ENCODE measurements at regions not wholly inside any gene's neighbourhood (a gene's known extent, or its start where the extent isn't known, plus 50 kb on each side); places are given as distances from the start of the nearest gene placed in this dataset.
"Not testable (repeated sequence)": the region's sequence is repeated elsewhere in the genome, so short reads cannot be mapped to it uniquely, and the experiment has no call there.

DNA sequence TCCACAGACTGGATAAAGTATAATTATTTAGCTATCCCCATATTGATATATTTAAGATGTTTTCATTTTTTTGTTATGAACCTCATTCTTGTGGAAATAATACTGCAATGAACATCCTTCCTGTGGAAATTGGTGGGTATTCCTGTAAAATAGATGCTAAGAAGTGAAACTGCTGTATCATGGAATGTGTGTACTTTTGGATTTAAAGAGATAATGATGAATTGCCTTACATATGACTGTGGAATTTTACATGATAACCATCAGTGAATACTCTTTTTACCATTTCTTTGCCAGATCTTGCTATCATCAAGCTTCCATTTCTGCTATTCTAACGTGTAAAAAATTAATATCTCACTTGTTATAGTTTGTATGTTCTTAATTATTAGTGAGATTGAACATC is 847.9 kb downstream of the EFNA5 start:
- intact Hi-C loops (cut with micrococcal nuclease): no loop called here
- CTCF ChIA-PET: no interaction called here

DNA sequence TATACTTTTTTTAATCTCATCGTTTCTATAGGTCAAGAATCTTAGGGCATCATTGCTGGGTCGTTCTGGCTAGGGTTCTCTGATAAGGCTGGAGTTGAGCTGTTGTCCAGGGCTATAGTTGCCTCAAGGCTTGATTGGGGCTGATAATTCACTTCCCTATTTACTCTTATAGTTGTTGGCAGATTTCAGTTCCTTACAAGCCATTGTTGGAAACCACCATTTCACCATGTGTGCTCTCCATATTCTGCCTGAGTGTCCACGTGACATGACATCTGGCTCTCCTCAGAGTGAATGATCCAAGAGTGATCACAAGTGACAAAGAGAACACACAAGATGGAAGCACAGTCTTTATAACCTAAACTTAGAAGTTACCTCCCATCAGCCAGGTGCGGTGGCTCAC is 852.2 kb downstream of the EFNA5 start:
- Mint-ChIP-seq H3K27ac (no peak overlapping the region), H3K27me3 (no peaks in the 10 kb centered on the region), H3K4me1 (ENCODE audit: low read depth) (no peaks in the 10 kb centered on the region), H3K9me3 (peaks cover 2% of the 10 kb centered on the region), H3K36me3 (no peaks in the 10 kb centered on the region), H3K4me3 (no peak overlapping the region)
- ChIA-PET POLR2A (no interaction called here), CTCF (no interaction called here)
- intact Hi-C loops (cut with micrococcal nuclease): no loop called here
- DNase-seq: no peak

More for the DNA sequence above, 847.9 kb downstream of the EFNA5 start:
- Mint-ChIP-seq H3K36me3 (no peaks in the 10 kb centered on the region), H3K9me3 (no peaks in the 10 kb centered on the region), H3K27ac (no peak overlapping the region), H3K27me3 (no peaks in the 10 kb centered on the region), H3K4me1 (ENCODE audit: low read depth) (no peaks in the 10 kb centered on the region), H3K4me3 (no peak overlapping the region)
- DNase-seq: no peak
- POLR2A ChIA-PET: no interaction called here

DNA sequence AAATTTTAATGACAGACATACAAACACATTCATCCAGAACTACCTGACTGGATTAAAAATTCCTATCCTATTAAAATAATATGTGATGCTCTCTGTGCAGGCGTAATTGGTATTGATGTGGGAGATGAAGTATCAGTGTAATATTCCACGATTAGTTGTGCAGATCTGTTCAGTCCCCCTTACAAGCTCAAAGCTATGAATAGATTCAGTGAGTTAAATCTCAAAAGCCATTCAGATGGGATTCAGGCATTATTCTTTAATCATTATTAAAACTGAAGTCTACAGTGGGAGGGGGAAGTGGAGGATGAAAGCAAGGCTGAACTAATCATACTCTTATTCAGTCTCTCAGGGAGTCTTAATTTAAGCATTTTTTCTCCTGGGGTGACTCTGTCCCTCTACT is 855.8 kb downstream of the EFNA5 start:
- CTCF ChIA-PET: no interaction called here
- Mint-ChIP-seq H3K4me3 (no peak overlapping the region), H3K27me3 (no peaks in the 10 kb centered on the region), H3K27ac (no peak overlapping the region), H3K36me3 (no peaks in the 10 kb centered on the region), H3K4me1 (ENCODE audit: low read depth) (no peaks in the 10 kb centered on the region), H3K9me3 (peaks cover 2% of the 10 kb centered on the region)
- intact Hi-C loops (cut with micrococcal nuclease): no loop called here
- POLR2A ChIA-PET: no interaction called here
- DNase-seq: no peak

DNA sequence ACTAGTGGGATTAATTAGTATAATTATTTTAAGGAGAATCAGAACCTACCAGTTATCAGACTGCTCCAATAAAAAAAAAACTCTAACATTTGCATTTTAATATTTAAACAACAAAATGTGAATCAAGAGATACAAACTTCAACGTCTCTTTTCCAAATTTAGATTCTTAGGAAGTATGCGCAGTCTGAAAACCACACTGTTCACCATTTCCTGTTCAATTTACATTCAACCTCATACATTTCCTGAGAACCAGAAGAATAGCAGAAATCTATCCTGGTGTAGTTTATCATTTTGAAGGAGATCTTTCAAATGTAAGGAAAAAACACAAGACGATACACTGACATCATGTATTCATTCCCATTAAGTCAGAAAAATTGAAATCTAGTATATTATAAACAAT is 869.2 kb downstream of the EFNA5 start:
- POLR2A ChIA-PET: no interaction called here
- CTCF ChIA-PET: no interaction called here
- Mint-ChIP-seq H3K9me3 (peaks cover 2% of the 10 kb centered on the region), H3K36me3 (no peaks in the 10 kb centered on the region), H3K4me1 (ENCODE audit: low read depth) (no peaks in the 10 kb centered on the region), H3K27ac (no peak overlapping the region), H3K27me3 (no peaks in the 10 kb centered on the region), H3K4me3 (no peak overlapping the region)
- intact Hi-C loops (cut with micrococcal nuclease): no loop called here
- DNase-seq: no peak

DNA sequence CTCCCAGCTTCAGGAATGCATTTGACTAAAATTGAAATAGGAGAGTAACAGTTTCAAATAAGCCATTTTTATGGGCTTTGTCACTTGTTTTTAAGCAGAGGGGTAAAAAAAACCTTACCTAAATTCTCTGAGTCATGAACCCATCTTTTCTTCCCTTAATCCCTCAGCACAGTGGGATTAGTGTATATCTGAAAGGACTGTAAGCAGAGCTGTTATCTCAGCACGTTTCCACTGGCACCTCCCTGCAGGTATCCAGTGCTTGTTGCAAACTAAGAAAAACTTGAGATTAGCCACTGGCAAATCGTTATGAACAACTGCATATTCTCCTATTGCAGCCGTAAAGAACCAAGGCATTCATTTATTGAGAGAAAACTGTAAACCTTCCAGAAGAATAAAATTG is 872.7 kb downstream of the EFNA5 start:
- no peaks in the 10 kb centered on the region for H3K27me3 Mint-ChIP-seq
- H3K9me3 Mint-ChIP-seq: peaks cover 2% of the 10 kb centered on the region
- ChIA-PET CTCF (no interaction called here), POLR2A (interaction anchor here (0.7 kb wide), 1 partner anchor 11 kb away, joined by 3 read pairs; no protein-coding TSS in a partner anchor)
- no peaks in the 10 kb centered on the region for H3K36me3 Mint-ChIP-seq
- H3K4me1 Mint-ChIP-seq (ENCODE audit: low read depth): no peaks in the 10 kb centered on the region
- no peak overlapping the region for H3K4me3 Mint-ChIP-seq
- DNase-seq: no peak
- intact Hi-C loops (cut with micrococcal nuclease): no loop called here
- H3K27ac Mint-ChIP-seq: no peak overlapping the region

DNA sequence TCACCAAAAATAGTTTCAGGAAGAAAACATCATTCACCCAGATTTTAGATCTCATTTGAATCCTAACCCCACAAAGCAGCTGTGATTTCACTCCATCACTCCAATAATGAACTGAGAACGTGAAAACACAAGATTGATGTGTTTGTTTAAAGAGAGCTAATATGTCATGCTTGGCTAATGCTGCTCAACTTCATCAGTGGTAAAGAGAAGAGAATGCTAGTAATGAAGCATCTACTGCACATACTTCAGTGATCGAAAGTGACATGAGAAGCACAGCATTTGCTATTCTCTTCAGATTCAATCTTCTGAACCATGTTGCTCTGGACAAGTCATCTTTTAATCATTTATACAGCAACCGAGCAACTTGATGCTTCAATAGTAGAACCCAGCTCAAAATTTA is 874.7 kb downstream of the EFNA5 start:
- Mint-ChIP-seq H3K9me3 (peaks cover 4% of the 10 kb centered on the region), H3K27ac (no peak overlapping the region), H3K27me3 (no peaks in the 10 kb centered on the region), H3K4me3 (no peak overlapping the region), H3K36me3 (no peaks in the 10 kb centered on the region), H3K4me1 (ENCODE audit: low read depth) (no peaks in the 10 kb centered on the region)
- POLR2A ChIA-PET: no interaction called here
- DNase-seq: no peak
- intact Hi-C loops (cut with micrococcal nuclease): no loop called here
- CTCF ChIA-PET: no interaction called here

DNA sequence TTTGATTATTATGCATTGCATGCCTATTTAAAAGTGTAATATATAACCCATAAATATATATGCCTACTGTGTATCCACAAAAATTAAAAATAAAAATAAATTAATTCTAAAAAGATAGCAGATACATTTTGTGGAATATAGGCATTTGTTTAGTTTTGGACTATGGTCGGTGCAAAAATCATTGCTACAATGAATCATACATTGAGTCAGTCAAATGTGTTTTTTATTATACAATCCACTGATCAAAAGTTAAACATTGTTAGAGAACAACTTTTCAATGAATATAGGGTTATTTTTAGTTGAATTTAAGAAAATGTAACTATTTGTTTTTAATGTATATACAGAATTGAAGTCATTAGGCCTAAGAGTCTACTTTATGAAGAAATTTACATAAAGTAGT is 885.9 kb downstream of the EFNA5 start:
- ChIA-PET POLR2A (no interaction called here), CTCF (no interaction called here)
- DNase-seq: no peak
- Mint-ChIP-seq H3K27me3 (no peaks in the 10 kb centered on the region), H3K9me3 (peaks cover 6% of the 10 kb centered on the region), H3K4me3 (no peak overlapping the region), H3K27ac (no peak overlapping the region), H3K4me1 (ENCODE audit: low read depth) (no peaks in the 10 kb centered on the region), H3K36me3 (no peaks in the 10 kb centered on the region)
- intact Hi-C loops (cut with micrococcal nuclease): no loop called here

DNA sequence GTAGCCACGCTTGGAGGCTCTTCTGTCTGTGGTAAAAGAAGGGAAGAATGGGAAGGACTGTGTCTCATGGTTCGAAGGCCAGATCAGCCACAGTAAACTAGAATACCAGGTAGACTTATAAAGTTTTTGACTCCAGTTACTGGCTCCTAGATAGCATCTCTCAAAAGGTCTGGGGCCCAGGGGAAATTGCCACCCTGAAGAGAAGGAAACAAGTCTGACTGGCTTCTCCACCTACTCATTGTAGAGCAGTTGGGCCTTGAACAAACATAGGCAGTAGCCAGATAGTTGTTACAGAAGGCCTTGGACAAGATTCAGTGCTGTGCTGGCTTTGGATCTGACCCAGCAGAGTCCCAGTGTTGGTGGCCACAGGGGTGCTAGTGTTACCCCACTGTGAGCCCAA is 890.4 kb downstream of the EFNA5 start:
- no peak overlapping the region for H3K27ac Mint-ChIP-seq

DNA sequence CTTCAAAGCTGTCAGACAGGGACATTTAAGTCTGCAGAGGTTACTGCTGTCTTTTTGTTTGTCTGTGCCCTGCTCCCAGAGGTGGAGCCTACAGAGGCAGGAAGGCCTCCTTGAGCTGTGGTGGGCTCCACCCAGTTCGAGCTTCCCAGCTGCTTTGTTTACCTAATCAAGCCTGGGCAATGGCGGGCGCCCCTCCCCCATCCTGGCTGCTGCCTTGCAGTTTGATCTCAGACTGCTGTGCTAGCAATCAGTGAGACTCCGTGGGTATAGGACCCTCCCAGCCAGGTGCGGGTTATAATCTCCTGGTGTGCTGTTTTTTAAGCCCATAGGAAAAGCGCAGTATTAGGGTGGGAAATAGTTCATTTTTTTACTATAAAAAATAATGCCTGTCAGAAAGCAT is 894.2 kb downstream of the EFNA5 start:
- CTCF ChIA-PET; H3K36me3 Mint-ChIP-seq; H3K9me3 Mint-ChIP-seq; H3K4me1 Mint-ChIP-seq (ENCODE audit: low read depth); H3K4me3 Mint-ChIP-seq; H3K27ac Mint-ChIP-seq; H3K27me3 Mint-ChIP-seq; DNase-seq; intact Hi-C loops (cut with micrococcal nuclease); POLR2A ChIA-PET: not testable (repeated sequence)

More for the DNA sequence above, 890.4 kb downstream of the EFNA5 start:
- ChIA-PET POLR2A (no interaction called here), CTCF (no interaction called here)
- Mint-ChIP-seq H3K36me3 (no peaks in the 10 kb centered on the region), H3K9me3 (peaks cover 6% of the 10 kb centered on the region), H3K27me3 (no peaks in the 10 kb centered on the region), H3K4me1 (ENCODE audit: low read depth) (no peaks in the 10 kb centered on the region), H3K4me3 (no peak overlapping the region)
- intact Hi-C loops (cut with micrococcal nuclease): no loop called here
- no peak for DNase-seq

DNA sequence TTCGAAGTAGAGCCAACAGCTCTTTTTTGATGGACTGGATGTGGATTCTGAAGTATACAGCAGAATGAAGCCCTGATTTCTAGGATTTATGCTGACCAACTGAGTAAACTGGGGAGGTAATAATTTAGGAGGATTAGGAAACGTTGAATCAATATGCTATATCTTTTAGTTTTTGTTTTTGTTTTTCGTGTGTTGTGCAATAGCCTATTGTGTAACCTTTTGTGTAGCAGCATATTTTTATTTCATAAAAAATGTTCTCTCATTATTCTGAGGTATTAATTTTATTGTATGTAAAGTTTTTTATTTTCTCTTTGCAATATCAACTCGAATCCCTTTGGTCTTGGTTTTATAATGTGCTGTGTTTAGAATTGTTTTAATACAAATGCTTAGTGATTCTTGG is 902.3 kb downstream of the EFNA5 start:
- H3K4me3 Mint-ChIP-seq: no peak overlapping the region
- no peak overlapping the region for H3K27ac Mint-ChIP-seq
- H3K27me3 Mint-ChIP-seq: no peaks in the 10 kb centered on the region
- no peak for DNase-seq
- no peaks in the 10 kb centered on the region for H3K4me1 Mint-ChIP-seq (ENCODE audit: low read depth)
- H3K36me3 Mint-ChIP-seq: no peaks in the 10 kb centered on the region
- intact Hi-C loops (cut with micrococcal nuclease): no loop called here
- ChIA-PET POLR2A (no interaction called here), CTCF (no interaction called here)
- peaks cover 6% of the 10 kb centered on the region for H3K9me3 Mint-ChIP-seq

DNA sequence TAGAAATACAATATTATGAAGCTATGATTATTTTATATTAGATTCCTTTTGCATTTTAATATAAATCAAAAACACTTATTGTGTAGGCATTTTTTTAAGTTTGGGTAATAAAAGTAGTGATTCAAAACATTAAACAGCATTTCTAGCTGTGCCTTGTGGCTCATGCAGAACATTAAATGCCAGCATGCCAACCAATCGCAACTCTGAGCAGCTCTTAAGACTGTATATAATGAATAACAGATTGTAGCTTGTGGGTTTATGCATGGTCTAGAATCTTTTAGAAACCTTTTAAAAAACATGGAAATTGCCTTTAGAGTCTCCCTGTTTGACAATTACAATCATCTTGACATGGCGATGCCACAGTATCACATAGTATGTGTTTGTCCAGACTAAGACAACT is 903.8 kb downstream of the EFNA5 start:
- DNase-seq: no peak
- intact Hi-C loops (cut with micrococcal nuclease): no loop called here
- POLR2A ChIA-PET: no interaction called here
- Mint-ChIP-seq H3K27ac (no peak overlapping the region), H3K4me1 (ENCODE audit: low read depth) (no peaks in the 10 kb centered on the region), H3K4me3 (no peak overlapping the region), H3K27me3 (no peaks in the 10 kb centered on the region), H3K36me3 (no peaks in the 10 kb centered on the region), H3K9me3 (peaks cover 3% of the 10 kb centered on the region)
- CTCF ChIA-PET: no interaction called here

DNA sequence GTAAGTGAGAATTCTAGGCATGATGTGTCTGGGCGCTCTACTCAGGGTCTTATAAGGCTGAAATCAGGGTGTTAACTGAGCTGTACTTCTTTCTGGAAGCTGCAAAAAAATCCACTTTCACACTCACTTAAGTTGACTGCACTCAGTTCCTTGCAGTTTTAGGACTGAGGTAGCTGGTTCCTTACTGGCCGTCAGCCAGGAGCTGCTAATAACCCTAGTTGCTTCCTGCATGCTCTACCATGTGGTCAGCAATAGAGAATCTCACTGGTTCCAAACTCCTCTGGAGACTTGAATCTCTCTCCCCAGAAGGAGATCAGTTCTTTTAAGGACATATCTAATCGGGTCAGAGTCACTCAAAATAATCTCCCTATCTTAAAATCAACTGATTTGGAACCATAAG is 911.2 kb downstream of the EFNA5 start:
- Mint-ChIP-seq H3K27me3 (no peaks in the 10 kb centered on the region), H3K9me3 (peaks cover 2% of the 10 kb centered on the region)
- intact Hi-C loops (cut with micrococcal nuclease): no loop called here

DNA sequence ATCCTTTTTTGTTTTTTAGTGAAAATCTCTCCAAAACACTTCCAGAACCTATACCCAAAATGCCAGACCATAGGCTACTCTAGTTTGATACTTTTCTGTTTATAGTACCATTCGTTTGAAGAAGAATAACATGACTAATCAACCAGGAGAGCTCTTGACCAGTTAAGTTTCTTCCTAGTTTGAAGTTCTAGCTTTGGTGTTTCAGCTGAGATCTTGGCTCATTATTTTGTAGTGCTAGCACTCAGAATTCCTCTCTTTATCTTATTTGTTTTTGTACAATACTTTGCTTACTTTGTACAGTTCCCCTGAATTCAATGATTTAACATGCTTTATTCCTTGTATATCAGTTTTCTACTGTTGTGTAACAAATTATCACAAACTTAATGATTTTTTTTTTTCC is 911.6 kb downstream of the EFNA5 start:
- CTCF ChIA-PET: no interaction called here
- H3K4me3 Mint-ChIP-seq: no peak overlapping the region
- no peaks in the 10 kb centered on the region for H3K27me3 Mint-ChIP-seq
- POLR2A ChIA-PET: no interaction called here
- intact Hi-C loops (cut with micrococcal nuclease): no loop called here
- no peaks in the 10 kb centered on the region for H3K4me1 Mint-ChIP-seq (ENCODE audit: low read depth)
- H3K27ac Mint-ChIP-seq: no peak overlapping the region
- no peak for DNase-seq
- peaks cover 2% of the 10 kb centered on the region for H3K9me3 Mint-ChIP-seq
- H3K36me3 Mint-ChIP-seq: no peaks in the 10 kb centered on the region

More for the DNA sequence above, 911.2 kb downstream of the EFNA5 start:
- ChIA-PET CTCF (no interaction called here), POLR2A (no interaction called here)
- Mint-ChIP-seq H3K36me3 (no peaks in the 10 kb centered on the region), H3K27ac (no peak overlapping the region), H3K4me3 (no peak overlapping the region), H3K4me1 (ENCODE audit: low read depth) (no peaks in the 10 kb centered on the region)
- DNase-seq: no peak

DNA sequence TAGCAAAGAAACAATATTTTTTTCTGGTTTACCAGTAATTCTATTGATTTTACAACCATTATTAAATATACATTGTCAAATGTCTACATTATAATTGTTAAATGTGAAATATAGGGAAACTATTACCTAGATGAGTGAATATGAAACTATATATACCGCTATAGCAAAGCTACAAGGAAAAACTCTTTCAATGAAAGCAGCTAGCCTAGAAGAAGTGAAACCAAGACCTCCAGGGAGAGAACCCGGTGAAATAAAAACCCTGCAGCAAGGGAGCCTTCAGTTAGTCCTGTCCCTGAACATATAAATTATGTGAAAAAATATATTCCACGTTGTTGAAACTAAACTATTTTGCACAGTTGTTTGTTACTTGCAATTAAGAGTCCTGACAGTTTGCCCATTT is 913.1 kb downstream of the EFNA5 start:
- H3K9me3 Mint-ChIP-seq: peaks cover 2% of the 10 kb centered on the region
- POLR2A ChIA-PET: no interaction called here

More for the DNA sequence above, 913.1 kb downstream of the EFNA5 start:
- Mint-ChIP-seq H3K4me1 (ENCODE audit: low read depth) (no peaks in the 10 kb centered on the region), H3K27ac (no peak overlapping the region), H3K4me3 (no peak overlapping the region), H3K36me3 (no peaks in the 10 kb centered on the region), H3K27me3 (no peaks in the 10 kb centered on the region)
- intact Hi-C loops (cut with micrococcal nuclease): no loop called here
- CTCF ChIA-PET: no interaction called here
- no peak for DNase-seq

Data from activated CD4-positive, alpha-beta memory T cell treated with anti-CD3 and anti-CD28 coated beads for 36 hours (primary cell).